ENCODE measurements at regions not wholly inside any gene's neighbourhood (a gene's known extent, or its start where the extent isn't known, plus 50 kb on each side); places are given as distances from the start of the nearest gene placed in this dataset.

GRCh38 chr13:64917566-64917965, 2312.6 kb downstream of the PCDH9 start:
- Histone ChIP-seq H3K4me1 (replicated peaks in 1 of 2) (no peaks in the 10 kb centered on the region), H3K27ac (no peak overlapping the region), H3K9me3 (replicated peaks in 1 of 3) (no peaks in the 10 kb centered on the region), H3K4me3 (no peak overlapping the region), H3K36me3 (replicated peaks in 1 of 2) (no peaks in the 10 kb centered on the region), H3K27me3 (no peaks in the 10 kb centered on the region)
- TF ChIP-seq CTCF (IDR thresholded peaks at IDR 0.05) = no peak
- TF ChIP-seq POLR2A (IDR thresholded peaks at IDR 0.05) = no peak
- no peak for DNase-seq
- intact Hi-C loops (cut with DNase I) = no loop called here

GRCh38 chr13:64912141-64912540, 2318.0 kb downstream of the PCDH9 start:
- no peaks in the 10 kb centered on the region for H3K36me3 ChIP-seq (replicated peaks in 1 of 2)
- WGBS, 4 donors = 73 to 88% (median 82%) methylated on average over 1 to 2 of the region's 2 CpGs

GRCh38 chr13:64910096-64910495, 2320.0 kb downstream of the PCDH9 start:
- no peaks in the 10 kb centered on the region for H3K27me3 ChIP-seq
- WGBS, 4 donors = 52 to 70% (median 64%) methylated on average over 1 of the region's 1 CpG
- no peaks in the 10 kb centered on the region for H3K9me3 ChIP-seq (replicated peaks in 1 of 3)
- TF ChIP-seq POLR2A (IDR thresholded peaks at IDR 0.05) (no peak), CTCF (IDR thresholded peaks at IDR 0.05) (no peak)
- H3K36me3 ChIP-seq (replicated peaks in 1 of 2) = no peaks in the 10 kb centered on the region
- no peak for DNase-seq
- no peaks in the 10 kb centered on the region for H3K4me1 ChIP-seq (replicated peaks in 1 of 2)
- no peak overlapping the region for H3K4me3 ChIP-seq
- no peak overlapping the region for H3K27ac ChIP-seq
- intact Hi-C loops (cut with DNase I) = no loop called here

More at GRCh38 chr13:64912141-64912540, 2318.0 kb downstream of the PCDH9 start:
- no peaks in the 10 kb centered on the region for H3K4me1 ChIP-seq (replicated peaks in 1 of 2)
- no peaks in the 10 kb centered on the region for H3K27me3 ChIP-seq
- H3K27ac ChIP-seq = no peak overlapping the region
- no peak overlapping the region for H3K4me3 ChIP-seq
- DNase-seq = no peak
- no peaks in the 10 kb centered on the region for H3K9me3 ChIP-seq (replicated peaks in 1 of 3)
- intact Hi-C loops (cut with DNase I) = no loop called here
- no peak for TF ChIP-seq CTCF (IDR thresholded peaks at IDR 0.05)
- TF ChIP-seq POLR2A (IDR thresholded peaks at IDR 0.05) = no peak

- DNase-seq = no peak
- intact Hi-C loops (cut with DNase I) = no loop called here
- no peak overlapping the region for H3K4me3 ChIP-seq
- no peak overlapping the region for H3K27ac ChIP-seq
- no peaks in the 10 kb centered on the region for H3K9me3 ChIP-seq (replicated peaks in 1 of 3)
- no peak for TF ChIP-seq CTCF (IDR thresholded peaks at IDR 0.05)
- TF ChIP-seq POLR2A (IDR thresholded peaks at IDR 0.05) = no peak
- H3K27me3 ChIP-seq = no peaks in the 10 kb centered on the region
- no peaks in the 10 kb centered on the region for H3K4me1 ChIP-seq (replicated peaks in 1 of 2)
- H3K36me3 ChIP-seq (replicated peaks in 1 of 2) = no peaks in the 10 kb centered on the region
Measured at GRCh38 chr13:64909184-64909583, 2321.0 kb downstream of the PCDH9 start.
